SW 1271 (cell line): ENCODE measurements at regions not wholly inside any gene's neighbourhood (a gene's known extent, or its start where the extent isn't known, plus 50 kb on each side); places are given as distances from the start of the nearest gene placed in this dataset.
"Not testable (repeated sequence)": the region's sequence is repeated elsewhere in the genome, so short reads cannot be mapped to it uniquely, and the experiment has no call there.

Experiments
- DNase-seq, 2 experiments: peaks; one replicate each; lab custom pipeline; 2025; lab: John Stamatoyannopoulos, UW

GRCh38 chr1:147062956-147063355, 109.3 kb downstream of the PRKAB2 start:
- DNase-seq = no peak

DNA sequence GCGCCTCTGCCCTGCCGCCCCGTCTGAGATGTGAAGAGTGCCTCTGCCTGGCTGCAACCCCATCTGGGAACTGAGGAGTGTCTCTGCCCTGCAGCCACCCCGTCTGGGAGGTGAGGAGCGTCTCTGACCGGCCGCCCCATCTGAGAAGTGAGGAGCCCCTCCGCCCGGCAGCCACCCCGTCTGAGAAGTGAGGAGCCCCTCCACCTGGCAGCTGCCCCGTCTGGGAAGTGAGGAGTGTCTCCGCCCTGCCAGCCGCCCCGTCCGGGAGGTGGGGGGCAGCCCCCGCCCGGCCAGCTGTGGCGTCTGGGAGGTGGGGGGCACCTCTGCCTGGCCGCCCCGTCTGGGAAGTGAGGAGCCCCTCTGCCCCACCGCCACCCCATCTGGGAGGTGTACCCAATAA, 110.4 kb downstream of the PRKAB2 start:
- DNase-seq = not testable (repeated sequence)

- no peak for DNase-seq
Measured at GRCh38 chr1:147053269-147053668, 115.1 kb downstream of the NBPF12 start.

DNA sequence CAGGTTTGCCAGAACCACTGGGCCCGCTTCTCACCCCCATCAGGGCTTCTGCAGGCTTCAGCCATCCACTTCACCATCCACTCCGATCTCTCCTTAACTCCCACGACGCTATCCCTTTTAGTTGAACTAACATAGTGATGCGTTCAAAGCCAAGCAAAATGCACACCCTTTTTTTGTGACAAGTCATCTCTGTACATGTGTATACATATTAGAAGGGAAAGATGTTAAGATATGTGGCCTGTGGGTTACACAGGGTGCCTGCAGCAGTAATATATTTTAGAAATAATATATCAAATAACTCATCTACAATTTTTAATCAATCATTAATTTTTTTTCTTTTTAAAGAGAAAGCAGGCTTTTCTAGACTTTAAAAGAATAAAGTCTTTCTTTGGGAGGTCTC, 114.6 kb downstream of the NBPF12 start:
- no peak for DNase-seq

DNA sequence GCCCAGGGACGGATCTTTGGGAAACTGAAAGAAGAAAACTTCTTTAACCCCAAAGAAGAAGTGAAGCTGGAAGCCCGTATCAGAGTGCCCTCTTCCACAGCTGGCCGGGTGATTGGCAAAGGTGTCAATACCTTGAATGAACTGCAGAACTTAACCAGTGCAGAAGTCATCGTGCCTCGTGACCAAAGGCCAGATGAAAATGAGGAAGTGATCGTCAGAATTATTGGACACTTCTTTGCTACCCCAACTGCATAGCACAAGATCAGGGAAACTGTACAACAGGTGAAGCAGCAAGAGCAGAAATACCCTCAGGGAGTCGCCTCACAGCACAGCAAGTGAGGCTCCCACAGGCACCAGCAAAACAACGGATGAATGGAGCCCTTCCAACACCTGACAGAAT, 114.0 kb downstream of the NBPF12 start:
- DNase-seq = no peak

GRCh38 chr1:147051136-147051535, 113.0 kb downstream of the NBPF12 start:
- DNase-seq = no peak

- no peak for DNase-seq
Measured at GRCh38 chr1:147050654-147051053, 112.5 kb downstream of the NBPF12 start.

- DNase-seq = not testable (repeated sequence)
Measured at GRCh38 chr1:147046863-147047394, 108.8 kb downstream of the NBPF12 start.

DNA sequence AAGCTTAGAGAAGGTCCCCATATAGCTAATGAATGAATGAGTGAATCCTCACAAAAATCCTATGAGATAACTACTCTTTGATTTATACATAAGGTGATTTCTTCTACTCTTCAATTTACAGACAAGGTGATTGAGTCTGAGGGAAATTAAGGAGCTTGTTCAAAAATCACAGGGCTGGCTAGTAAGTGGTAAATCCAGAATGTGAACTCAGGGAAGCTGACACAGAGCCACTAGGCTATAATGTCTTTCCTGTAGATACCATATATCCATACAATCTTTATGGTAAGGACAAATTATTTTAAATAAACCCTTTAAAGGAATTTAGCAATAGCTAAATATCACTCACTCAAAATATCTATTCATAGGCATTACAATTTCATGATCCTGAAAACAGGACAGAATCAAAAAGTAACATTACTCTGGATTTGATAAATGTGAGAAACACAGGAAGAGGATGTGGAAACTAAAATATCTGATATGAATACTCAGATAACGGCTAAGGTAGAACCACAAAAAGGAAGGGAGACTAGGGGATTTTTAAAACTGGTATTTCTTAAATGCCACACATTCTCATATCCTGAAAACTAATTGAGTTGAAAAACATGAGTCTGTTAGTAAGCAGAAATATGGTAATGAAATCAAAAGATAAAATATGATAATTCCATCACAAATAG, 108.2 kb downstream of the NBPF12 start:
- DNase-seq = no peak
